Right cardiac atrium (tissue), 5 donors: ENCODE measurements at regions not wholly inside any gene's neighbourhood (a gene's known extent, or its start where the extent isn't known, plus 50 kb on each side); places are given as distances from the start of the nearest gene placed in this dataset.

ENCODE experiments used
- ATAC-seq, 2 donors: fragments of 200-7000 bp; cut with Tn5 transposase; one replicate each; pipeline versions ENCODE4 v1.8.0 to v1.9.1; 2020; ENCODE audit warnings: moderate library complexity in 2 of 2, mild to moderate bottlenecking in 1 of 2
- DNase-seq, 3 donors: peaks; one replicate each; pipeline ENCODE4 v3.0.0-alpha.2; 2020
- H3K27ac ChIP-seq: one replicate; pipeline ENCODE4 v1.5.1; 2013; ENCODE audit warnings: mild to moderate bottlenecking, low read length, control low read depth, moderate library complexity
- H3K27me3 ChIP-seq: one replicate; pipeline ENCODE4 v1.6.1; 2013; ENCODE audit not compliant: control insufficient read depth, insufficient read depth
- H3K4me1 ChIP-seq: one replicate; pipeline ENCODE4 v1.6.1; 2013; ENCODE audit warnings: low read length; ENCODE audit not compliant: control insufficient read depth, insufficient read depth
- H3K4me3 ChIP-seq: one replicate; pipeline ENCODE4 v1.5.1; 2013; ENCODE audit warnings: low read length, control low read depth
- H3K9me3 ChIP-seq: one replicate; pipeline ENCODE4 v1.6.1; 2013; ENCODE audit warnings: low read length; ENCODE audit not compliant: control insufficient read depth
- WGBS: extraction: QIAGEN DNeasy Blood & Tissue Kit; methylation state at CpG from one replicate; pipeline ENCODE4 v1.1.7; 2013; 5-methylcytosine and 5-hydroxymethylcytosine counted together
- intact Hi-C, 4 donors: fragments of 100-400 bp; cut with DNase I; formaldehyde crosslinking; loops; one replicate each; pipeline versions ENCODE4 v1.11.0 to v1.14.0; 2022 to 2023
- donor health status: healthy with polysubstance abuse.
- donor health status: DM: no; HTN: yes; CAD: no.
- donor health status: DM: no; HTN: no; CAD: no.
- donor health status: DM: no; HTN: yes; CAD: no; lungs with severe emphysema.
- donor health status: DM: yes; HTN: yes; CAD: no.

- Histone ChIP-seq H3K4me1 (no peaks in the 10 kb centered on the region), H3K27ac (no peak overlapping the region), H3K9me3 (no peaks in the 10 kb centered on the region), H3K27me3 (no peaks in the 10 kb centered on the region), H3K4me3 (no peak overlapping the region)
- intact Hi-C loops: no loop called here
- no peak for ATAC-seq
- no peak for DNase-seq
- 81% methylated on average over 1 of the region's 1 CpG for WGBS
Measured at GRCh38 chr9:13646500-13647021, 367.1 kb upstream of the MPDZ start.

GRCh38 chr9:13645557-13645956 is 366.1 kb upstream of the MPDZ start:
- no peak for DNase-seq
- intact Hi-C loops: no loop called here
- WGBS: 98% methylated on average over 1 of the region's 1 CpG
- no peaks in the 10 kb centered on the region for H3K9me3 ChIP-seq
- H3K27ac ChIP-seq: no peak overlapping the region
- H3K4me3 ChIP-seq: no peak overlapping the region
- no peaks in the 10 kb centered on the region for H3K27me3 ChIP-seq
- H3K4me1 ChIP-seq: no peaks in the 10 kb centered on the region
- no peak for ATAC-seq

GRCh38 chr9:13644675-13645074 is 365.2 kb upstream of the MPDZ start:
- intact Hi-C loops: no loop called here

GRCh38 chr9:13642646-13643045 is 363.2 kb upstream of the MPDZ start:
- ATAC-seq (no peak), DNase-seq (no peak)
- Histone ChIP-seq H3K4me1 (no peaks in the 10 kb centered on the region), H3K27me3 (no peaks in the 10 kb centered on the region), H3K9me3 (no peaks in the 10 kb centered on the region), H3K4me3 (no peak overlapping the region), H3K27ac (no peak overlapping the region)
- 89% methylated on average over 2 of the region's 2 CpGs for WGBS
- intact Hi-C loops: no loop called here

More at GRCh38 chr9:13644675-13645074, 365.2 kb upstream of the MPDZ start:
- ATAC-seq (no peak), DNase-seq (no peak)
- no peak overlapping the region for H3K27ac ChIP-seq
- WGBS: 80% methylated on average over 1 of the region's 1 CpG
- H3K9me3 ChIP-seq: no peaks in the 10 kb centered on the region
- H3K27me3 ChIP-seq: no peaks in the 10 kb centered on the region
- H3K4me1 ChIP-seq: no peaks in the 10 kb centered on the region
- no peak overlapping the region for H3K4me3 ChIP-seq

- H3K4me3 ChIP-seq: no peak overlapping the region
- H3K27me3 ChIP-seq: no peaks in the 10 kb centered on the region
- intact Hi-C loops: no loop called here
- H3K27ac ChIP-seq: no peak overlapping the region
- 98% methylated on average over 4 of the region's 4 CpGs for WGBS
- no peaks in the 10 kb centered on the region for H3K4me1 ChIP-seq
- ATAC-seq: no peak
- no peaks in the 10 kb centered on the region for H3K9me3 ChIP-seq
- DNase-seq: no peak
Measured at GRCh38 chr9:13629067-13629466, 349.6 kb upstream of the MPDZ start.

GRCh38 chr9:13628526-13628925 is 349.0 kb upstream of the MPDZ start:
- H3K4me3 ChIP-seq: no peak overlapping the region
- H3K9me3 ChIP-seq: no peaks in the 10 kb centered on the region
- no peaks in the 10 kb centered on the region for H3K4me1 ChIP-seq
- H3K27me3 ChIP-seq: no peaks in the 10 kb centered on the region
- ATAC-seq (no peak), DNase-seq (no peak)
- WGBS: 87% methylated on average over 1 of the region's 1 CpG
- intact Hi-C loops: no loop called here
- H3K27ac ChIP-seq: no peak overlapping the region

GRCh38 chr9:13627502-13627901 is 348.0 kb upstream of the MPDZ start:
- Histone ChIP-seq H3K27ac (no peak overlapping the region), H3K4me1 (no peaks in the 10 kb centered on the region), H3K4me3 (no peak overlapping the region), H3K27me3 (no peaks in the 10 kb centered on the region), H3K9me3 (no peaks in the 10 kb centered on the region)
- intact Hi-C loops: no loop called here
- ATAC-seq (no peak), DNase-seq (no peak)
- WGBS: 95% methylated on average over 3 of the region's 3 CpGs

GRCh38 chr9:13627071-13627470 is 347.6 kb upstream of the MPDZ start:
- no peak overlapping the region for H3K4me3 ChIP-seq
- intact Hi-C loops: no loop called here
- no peaks in the 10 kb centered on the region for H3K27me3 ChIP-seq
- WGBS: 97% methylated on average over 3 of the region's 3 CpGs
- DNase-seq (no peak), ATAC-seq (no peak)
- H3K4me1 ChIP-seq: no peaks in the 10 kb centered on the region
- no peak overlapping the region for H3K27ac ChIP-seq
- no peaks in the 10 kb centered on the region for H3K9me3 ChIP-seq

GRCh38 chr9:13626601-13627000 is 347.1 kb upstream of the MPDZ start:
- H3K4me3 ChIP-seq: no peak overlapping the region
- no peaks in the 10 kb centered on the region for H3K4me1 ChIP-seq
- no peaks in the 10 kb centered on the region for H3K27me3 ChIP-seq
- no peaks in the 10 kb centered on the region for H3K9me3 ChIP-seq
- intact Hi-C loops: no loop called here
- H3K27ac ChIP-seq: no peak overlapping the region
- no peak for DNase-seq
- WGBS: 96% methylated on average over 1 of the region's 1 CpG
- no peak for ATAC-seq

GRCh38 chr9:13621872-13622564 is 342.5 kb upstream of the MPDZ start:
- intact Hi-C loops: no loop called here
- 61% methylated on average over 6 of the region's 6 CpGs for WGBS
- H3K4me3 ChIP-seq: no peak overlapping the region
- no peak for DNase-seq
- peak; percentile 59 to 81 for ATAC-seq
- no peaks in the 10 kb centered on the region for H3K9me3 ChIP-seq
- no peaks in the 10 kb centered on the region for H3K27me3 ChIP-seq
- no peak overlapping the region for H3K27ac ChIP-seq
- H3K4me1 ChIP-seq: no peaks in the 10 kb centered on the region

GRCh38 chr9:13616491-13617035 is 337.1 kb upstream of the MPDZ start:
- DNase-seq: no peak
- no peaks in the 10 kb centered on the region for H3K27me3 ChIP-seq
- H3K27ac ChIP-seq: no peak overlapping the region
- ATAC-seq: no peak
- no peaks in the 10 kb centered on the region for H3K4me1 ChIP-seq
- intact Hi-C loops: no loop called here
- H3K9me3 ChIP-seq: no peaks in the 10 kb centered on the region
- H3K4me3 ChIP-seq: no peak overlapping the region
- 45% methylated on average over 2 of the region's 2 CpGs for WGBS
